Neural cell (in vitro differentiated cells): ENCODE measurements at regions not wholly inside any gene's neighbourhood (a gene's known extent, or its start where the extent isn't known, plus 50 kb on each side); places are given as distances from the start of the nearest gene placed in this dataset.
"Not testable (repeated sequence)": the region's sequence is repeated elsewhere in the genome, so short reads cannot be mapped to it uniquely, and the experiment has no call there.

Experiments
- H2AFZ ChIP-seq: fragments of 200-600, 300-800 bp; sonication (generic), shearing (Covaris generic); 2 replicates; pipeline ENCODE4 v1.6.0; 2014; ENCODE audit warnings: low read depth, mild to moderate bottlenecking, antibody characterized with exemption, low read length, moderate library complexity
- H3F3A ChIP-seq: fragments of 200-600 bp; shearing (Covaris generic); 2 replicates; pipeline ENCODE4 v1.6.1; 2016; ENCODE audit warnings: mild to moderate bottlenecking, moderate library complexity, mixed read lengths, antibody characterized with exemption, low read length; ENCODE audit not compliant: insufficient read depth, poor library complexity, severe bottlenecking
- H3K27ac ChIP-seq: fragments of 200-600, 300-800 bp; sonication (generic), shearing (Covaris generic); 2 replicates; pipeline ENCODE4 v1.5.1; 2014; ENCODE audit warnings: mild to moderate bottlenecking, low read length, moderate library complexity
- H3K27me3 ChIP-seq: fragments of 300-800, 200-600 bp; sonication (generic), shearing (Covaris generic); 2 replicates; pipeline ENCODE4 v1.6.0; 2014; ENCODE audit warnings: mild to moderate bottlenecking, low read depth, low read length, moderate library complexity; ENCODE audit not compliant: insufficient read depth
- H3K36me3 ChIP-seq: fragments of 300-800, 200-600 bp; sonication (generic), shearing (Covaris generic); 2 replicates; pipeline ENCODE4 v1.5.1; 2014; ENCODE audit warnings: mild to moderate bottlenecking, antibody characterized with exemption, low read length, moderate library complexity; ENCODE audit not compliant: insufficient read depth
- H3K4me2 ChIP-seq: fragments of 300-800, 200-600 bp; sonication (generic), shearing (Covaris generic); 2 replicates; pipeline ENCODE4 v1.6.0; 2014; ENCODE audit warnings: mild to moderate bottlenecking, low read length
- H3K4me3 ChIP-seq: fragments of 300-800, 200-600 bp; sonication (generic), shearing (Covaris generic); 2 replicates; pipeline ENCODE4 v1.5.1; 2014; ENCODE audit warnings: mild to moderate bottlenecking, low read length, moderate library complexity
- H3K79me2 ChIP-seq: fragments of 200-600 bp; shearing (Covaris generic); replicated peaks from 2 replicates; pipeline ENCODE4 v1.6.0; 2014; ENCODE audit warnings: mild to moderate bottlenecking, low read length, moderate library complexity; ENCODE audit not compliant: insufficient read depth
- H3K9ac ChIP-seq: fragments of 300-800, 200-600 bp; sonication (generic), shearing (Covaris generic); 2 replicates; pipeline ENCODE4 v1.6.1; 2016; ENCODE audit warnings: mild to moderate bottlenecking, low read length, mixed read lengths
- H3K9me2 ChIP-seq: fragments of 200-600 bp; shearing (Covaris generic); 2 replicates; pipeline ENCODE4 v1.6.1; 2016; ENCODE audit warnings: mild to moderate bottlenecking, low read length, mixed read lengths; ENCODE audit not compliant: insufficient read depth
- H3K9me3 ChIP-seq: fragments of 200-600, 300-800 bp; sonication (generic), shearing (Covaris generic); 2 replicates; pipeline ENCODE4 v1.6.1; 2016; ENCODE audit warnings: mild to moderate bottlenecking, mixed run types, low read length, moderate library complexity, mixed read lengths
- H4K20me1 ChIP-seq: fragments of 200-600 bp; shearing (Covaris generic); 2 replicates; pipeline ENCODE4 v1.6.1; 2016; ENCODE audit warnings: mild to moderate bottlenecking, mixed run types; ENCODE audit not compliant: insufficient read depth
- CTCF ChIP-seq: fragments of 450-650 bp; IDR thresholded peaks from 2 replicates; pipeline ENCODE4 v1.5.1; 2014; ENCODE audit warnings: antibody characterized with exemption, mild to moderate bottlenecking, moderate library complexity; ENCODE audit not compliant: poor library complexity, severe bottlenecking
- EP300 ChIP-seq: fragments of 450-650 bp; conservative IDR thresholded peaks from 2 replicates; pipeline ENCODE4 v1.6.1; 2014; ENCODE audit warnings: antibody characterized with exemption, mild to moderate bottlenecking, moderate library complexity; ENCODE audit not compliant: poor library complexity, severe bottlenecking
- EZH2 ChIP-seq: fragments of 200-600, 300-800 bp; shearing (Covaris generic), sonication (generic); IDR thresholded peaks from 2 replicates; pipeline ENCODE4 v1.6.1; 2014; ENCODE audit warnings: antibody characterized with exemption, low read length, borderline replicate concordance, mild to moderate bottlenecking; ENCODE audit not compliant: insufficient read depth, poor library complexity, severe bottlenecking
- MXI1 ChIP-seq: fragments of 450-650 bp; conservative IDR thresholded peaks from 2 replicates; pipeline ENCODE4 v1.6.1; 2014; ENCODE audit warnings: antibody characterized with exemption, mild to moderate bottlenecking; ENCODE audit not compliant: poor library complexity, severe bottlenecking
- POLR2AphosphoS5 ChIP-seq: IDR thresholded peaks from 2 replicates; pipeline ENCODE4 v1.6.1; 2012
- RAD21 ChIP-seq: fragments of 450-650 bp; conservative IDR thresholded peaks from 2 replicates; pipeline ENCODE4 v1.6.1; 2014; ENCODE audit warnings: antibody characterized with exemption, mild to moderate bottlenecking, moderate library complexity
- REST ChIP-seq: IDR thresholded peaks from 2 replicates; pipeline ENCODE4 v1.6.1; 2012; ENCODE audit warnings: borderline replicate concordance
- SMC3 ChIP-seq: fragments of 450-650 bp; conservative IDR thresholded peaks from 2 replicates; pipeline ENCODE4 v1.6.1; 2014; ENCODE audit warnings: antibody characterized with exemption, mild to moderate bottlenecking, moderate library complexity; ENCODE audit not compliant: poor library complexity
- TAF1 ChIP-seq: IDR thresholded peaks from 2 replicates; pipeline ENCODE4 v1.6.1; 2012; ENCODE audit warnings: low read depth

GRCh38 chr7:114812570-114812969 is 109.3 kb upstream of the MDFIC start:
- H3K4me2 ChIP-seq: no peak overlapping the region
- no peaks in the 10 kb centered on the region for H3K27me3 ChIP-seq
- no peaks in the 10 kb centered on the region for H4K20me1 ChIP-seq
- no peak overlapping the region for H3K9ac ChIP-seq
- H3K9me2 ChIP-seq: no peaks in the 10 kb centered on the region
- H3K36me3 ChIP-seq: no peaks in the 10 kb centered on the region
- no peak overlapping the region for H2AFZ ChIP-seq
- H3F3A ChIP-seq: no peaks in the 10 kb centered on the region
- no peak overlapping the region for H3K27ac ChIP-seq
- TF ChIP-seq SMC3 (no peak), EP300 (no peak), RAD21 (no peak)
- no peak overlapping the region for H3K4me3 ChIP-seq
- H3K9me3 ChIP-seq: no peaks in the 10 kb centered on the region
- H3K79me2 ChIP-seq: no peaks in the 10 kb centered on the region

GRCh38 chr7:114813624-114814023 is 108.3 kb upstream of the MDFIC start:
- no peak overlapping the region for H3K9ac ChIP-seq
- H3F3A ChIP-seq: no peaks in the 10 kb centered on the region
- H3K27me3 ChIP-seq: no peaks in the 10 kb centered on the region
- H3K79me2 ChIP-seq: no peaks in the 10 kb centered on the region
- H3K36me3 ChIP-seq: no peaks in the 10 kb centered on the region
- H3K4me2 ChIP-seq: no peak overlapping the region
- TF ChIP-seq EP300 (no peak), POLR2AphosphoS5 (no peak), MXI1 (no peak), RAD21 (no peak), SMC3 (no peak), CTCF (no peak), TAF1 (no peak), REST (no peak), EZH2 (no peak)
- no peak overlapping the region for H3K4me3 ChIP-seq
- H2AFZ ChIP-seq: no peak overlapping the region
- H3K9me2 ChIP-seq: no peaks in the 10 kb centered on the region
- no peaks in the 10 kb centered on the region for H3K9me3 ChIP-seq
- H3K27ac ChIP-seq: no peak overlapping the region
- H4K20me1 ChIP-seq: no peaks in the 10 kb centered on the region

GRCh38 chr7:114817036-114817435 is 104.9 kb upstream of the MDFIC start:
- not testable (repeated sequence) for H3K79me2 ChIP-seq, H3K9ac ChIP-seq, H4K20me1 ChIP-seq, H3K27ac ChIP-seq, H2AFZ ChIP-seq, H3K36me3 ChIP-seq, H3F3A ChIP-seq, H3K4me3 ChIP-seq, H3K9me2 ChIP-seq, H3K4me2 ChIP-seq, H3K9me3 ChIP-seq, H3K27me3 ChIP-seq
